K562 (cell line): ENCODE measurements at regions not wholly inside any gene's neighbourhood (a gene's known extent, or its start where the extent isn't known, plus 50 kb on each side); places are given as distances from the start of the nearest gene placed in this dataset.

Experiments
- ATAC-seq: fragments of 200-7000 bp; cut with Tn5 transposase; 3 replicates; pipeline ENCODE4 v1.9.1; 2020; ENCODE audit warnings: moderate library complexity
- BruUV-seq: library from RNA; stranded (reverse); fragments of 400-500 nt; replicated peaks from 2 replicates; lab custom pipeline; 2021; lab: Mats Ljungman, UMichigan
- CTCF ChIA-PET: fragments of 300-600 bp; formaldehyde crosslinking; extraction: SDS; loops from one replicate; lab custom pipeline; 2021; ENCODE audit warnings: low intra/inter-chr PET ratio; lab: Yijun Ruan, JAX
- POLR2A ChIA-PET: fragments of 300-600, 350-650 bp; sonication (Branson Sonifier 250); formaldehyde crosslinking; extraction: SDS; loops from one replicate; lab custom pipeline; 2021; ENCODE audit warnings: antibody characterized with exemption, inconsistent platforms; lab: Yijun Ruan, JAX
- DNase-seq, 4 experiments: peaks; one replicate each; pipeline versions ENCODE4 v3.0.0 to v3.0.0-alpha.2; 2011 to 2018; ENCODE audit warnings: low spot score in 3 of 4, mixed read lengths in 3 of 4; ENCODE audit errors: extremely low read depth in 1 of 4
- FAIRE-seq: peaks from 2 replicates; lab custom pipeline; 2011; peaks lifted over from hg19 to GRCh38; lab: Jason Lieb, UNC
- H2AFZ ChIP-seq: 2 replicates; pipeline ENCODE4 v1.6.0; 2011; ENCODE audit warnings: low read depth, low read length, control low read depth, inconsistent platforms
- H3K27ac ChIP-seq: fragments of 200-600 bp; 3 replicates; pipeline ENCODE4 v1.8.0; 2011; ENCODE audit warnings: low read depth, mild to moderate bottlenecking, control low read depth, inconsistent platforms, low read length, moderate library complexity, mixed read lengths; ENCODE audit errors: extremely low read depth
- H3K27me3 ChIP-seq, 2 experiments: fragments of 300-600 bp in 1 of 2; 2 replicates in 1 of 2; 3 replicates in 1 of 2; pipeline versions ENCODE4 v1.6.0 to v1.8.0; 2011; ENCODE audit warnings: inconsistent platforms in 2 of 2, low read length in 2 of 2, mild to moderate bottlenecking in 1 of 2, mixed read lengths in 1 of 2, moderate library complexity in 1 of 2; ENCODE audit not compliant: control insufficient read depth in 2 of 2, insufficient read depth in 2 of 2
- H3K36me3 ChIP-seq: fragments of 300-600 bp; 3 replicates; pipeline ENCODE4 v1.8.0; 2011; ENCODE audit warnings: mild to moderate bottlenecking, low read length, inconsistent platforms; ENCODE audit not compliant: control insufficient read depth, insufficient read depth
- H3K4me1 ChIP-seq, 2 experiments: fragments of 200-600 bp in 1 of 2; replicated peaks in 1 of 2; 2 replicates in 1 of 2; 3 replicates in 1 of 2; pipeline versions ENCODE4 v1.5.1 to v1.8.0; 2011; ENCODE audit warnings: inconsistent platforms in 2 of 2, low read length in 2 of 2, mild to moderate bottlenecking in 1 of 2, mixed read lengths in 1 of 2, moderate library complexity in 1 of 2; ENCODE audit not compliant: control insufficient read depth in 2 of 2, insufficient read depth in 2 of 2
- H3K4me2 ChIP-seq: 2 replicates; pipeline ENCODE4 v1.6.1; 2011; ENCODE audit warnings: low read length, control low read depth, inconsistent platforms, mixed read lengths; ENCODE audit not compliant: insufficient read depth
- H3K4me3 ChIP-seq: fragments of 200-600 bp; sonication (generic), shearing (Covaris generic); 2 replicates; pipeline ENCODE4 v1.5.1; 2016; ENCODE audit warnings: control low read depth, inconsistent platforms
- H3K79me2 ChIP-seq: fragments of 200-600 bp; 3 replicates; pipeline ENCODE4 v1.8.0; 2011; ENCODE audit warnings: low read length, inconsistent platforms; ENCODE audit not compliant: control insufficient read depth, insufficient read depth
- H3K9ac ChIP-seq, 2 experiments: 2 replicates each; pipeline versions ENCODE4 v1.6.0 to v1.6.1; 2011; ENCODE audit warnings: low read depth in 2 of 2, low read length in 2 of 2, control low read depth in 1 of 2, inconsistent platforms in 1 of 2, mild to moderate bottlenecking in 1 of 2, mixed read lengths in 1 of 2; ENCODE audit not compliant: insufficient read depth in 1 of 2
- H3K9me1 ChIP-seq: one replicate; pipeline ENCODE4 v1.6.0; 2011; ENCODE audit warnings: inconsistent platforms, mild to moderate bottlenecking, low read length, moderate library complexity; ENCODE audit not compliant: control insufficient read depth, insufficient read depth
- H3K9me3 ChIP-seq: replicated peaks from 2 replicates; pipeline ENCODE4 v1.5.1; 2011; ENCODE audit warnings: low read depth, low read length, inconsistent platforms; ENCODE audit not compliant: control insufficient read depth, insufficient read depth
- H4K20me1 ChIP-seq: replicated peaks from 2 replicates; pipeline ENCODE4 v1.6.1; 2011; ENCODE audit warnings: low read length, inconsistent platforms, mixed read lengths; ENCODE audit not compliant: control insufficient read depth, insufficient read depth
- ELF4 ChIP-seq: fragments of 450-650 bp; formaldehyde crosslinking; IDR thresholded peaks from 2 replicates; pipeline ENCODE4 v1.4.0; 2022; ENCODE audit warnings: missing genetic modification characterization
- FOSL1 ChIP-seq: fragments of 200-800 bp; sonication (Bioruptor generic); conservative IDR thresholded peaks from 2 replicates; pipeline ENCODE4 v1.6.1; 2016; ENCODE audit warnings: missing genetic modification characterization, missing compliant biosample characterization
- IRF1 ChIP-seq: sonication (generic); formaldehyde crosslinking; IDR thresholded peaks from 2 replicates; pipeline ENCODE4 v1.8.0; 2022; ENCODE audit warnings: missing genetic modification reagents, mild to moderate bottlenecking, borderline replicate concordance
- IRF2 ChIP-seq: sonication (generic); formaldehyde crosslinking; IDR thresholded peaks from 2 replicates; pipeline ENCODE4 v1.8.1; 2022; ENCODE audit warnings: mild to moderate bottlenecking, missing genetic modification reagents
- REST ChIP-seq, 2 experiments: fragments of 450-650 bp; formaldehyde crosslinking in 1 of 2; IDR thresholded peaks; 2 replicates each; pipeline versions ENCODE4 v1.4.0 to v1.6.1; 2014 to 2020; ENCODE audit warnings: mild to moderate bottlenecking in 2 of 2, borderline replicate concordance in 1 of 2, low read depth in 1 of 2
- RHOXF2B ChIP-seq: fragments of 250-450 bp; sonication (Bioruptor Pico); conservative IDR thresholded peaks from 2 replicates; pipeline ENCODE4 v1.5.1; 2021
- SPI1 ChIP-seq: IDR thresholded peaks from 2 replicates; pipeline ENCODE4 v1.6.1; 2011; ENCODE audit warnings: low read depth, low read length, control low read depth, borderline replicate concordance
- ZFP30 ChIP-seq: fragments of 250-450 bp; sonication (Bioruptor Pico); IDR thresholded peaks from 2 replicates; pipeline ENCODE4 v1.8.0; 2022; ENCODE audit warnings: moderate library complexity, mild to moderate bottlenecking, inconsistent platforms, borderline replicate concordance
- ZNF668 ChIP-seq: fragments of 250-450 bp; sonication (Bioruptor Pico); IDR thresholded peaks from 2 replicates; pipeline ENCODE4 v1.8.0; 2022; ENCODE audit warnings: mild to moderate bottlenecking, inconsistent platforms
- WGBS: fragments of 100-300 bp; shearing (Covaris generic); methylation state at CpG from one replicate; pipeline ENCODE4 v1.1.6; 2016; ENCODE audit warnings: low coverage, mixed read lengths; ENCODE audit not compliant: insufficient coverage; ENCODE audit errors: missing lambda C conversion rate; 5-methylcytosine and 5-hydroxymethylcytosine counted together
- in situ Hi-C: fragments of 300-500 bp; cut with MboI; formaldehyde crosslinking; loops from 4 replicates; pipeline ENCODE4 v1.15.0; 2018; ENCODE audit warnings: inconsistent platforms, mixed read lengths
- intact Hi-C: fragments of 100-400 bp; cut with micrococcal nuclease; formaldehyde crosslinking; loops from 2 replicates; pipeline ENCODE4 v1.14.2; 2022
- TF ChIP-seq, protein P1 (sequence below): fragments of 250-450 bp; sonication (Bioruptor Pico); IDR thresholded peaks from 2 replicates; pipeline ENCODE4 v1.5.0; 2021; ENCODE audit warnings: mild to moderate bottlenecking, moderate library complexity

DNA sequence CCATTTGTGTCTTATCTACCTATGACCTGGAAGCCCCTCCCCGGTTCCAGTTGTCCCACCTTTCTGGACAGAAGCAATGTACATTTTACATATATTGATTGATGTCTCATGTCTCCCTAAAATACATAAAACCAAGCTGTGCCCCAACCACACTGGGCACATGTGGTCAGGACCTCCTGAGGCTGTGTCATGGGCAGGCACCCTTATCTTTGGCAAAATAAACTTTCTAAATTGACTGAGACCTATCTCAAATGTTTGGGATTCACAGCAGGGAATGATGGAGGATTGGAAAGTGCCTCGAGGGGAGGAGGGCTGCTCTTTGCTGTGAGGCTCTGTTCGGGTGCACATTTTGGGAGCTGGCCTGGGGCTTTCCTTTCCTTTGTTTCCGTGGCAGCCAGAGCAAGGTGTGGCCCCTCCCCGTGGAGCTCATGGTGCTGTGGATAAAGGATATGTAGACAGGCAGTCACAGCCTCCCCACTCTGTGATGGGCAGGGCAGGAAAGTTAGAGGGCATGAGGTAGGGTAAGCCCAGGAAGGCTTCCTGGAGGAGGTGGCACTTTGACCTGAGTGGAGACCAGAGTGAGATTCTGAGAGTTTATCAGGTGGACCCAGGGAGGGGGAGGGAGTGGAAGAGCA is 615.6 kb downstream of the TBC1D22A start:
- H2AFZ ChIP-seq: no peak overlapping the region
- no peak overlapping the region for H3K9ac ChIP-seq
- no peak overlapping the region for H3K27ac ChIP-seq
- H3K79me2 ChIP-seq: no peaks in the 10 kb centered on the region
- POLR2A ChIA-PET: no interaction called here
- peaks cover 0 to 1% of the 10 kb centered on the region in 2 experiments; a peak in 1 of 5 replicates for H3K27me3 ChIP-seq
- 0% methylated on average over 4 of the region's 5 CpGs for WGBS
- ATAC-seq (no peak), DNase-seq (no peak), FAIRE-seq (no peak)
- CTCF ChIA-PET: no interaction called here
- H3K4me1 ChIP-seq: no peaks in the 10 kb centered on the region
- no peaks in the 10 kb centered on the region for H3K36me3 ChIP-seq
- no peaks in the 10 kb centered on the region for H3K9me1 ChIP-seq
- no peak overlapping the region for H3K4me2 ChIP-seq
- intact Hi-C loops (no loop called here), in situ Hi-C loops (no loop called here)
- H3K4me3 ChIP-seq: no peak overlapping the region
- H4K20me1 ChIP-seq: no peaks in the 10 kb centered on the region
- BruUV-seq: no TSS peak
- no peaks in the 10 kb centered on the region for H3K9me3 ChIP-seq
- TF ChIP-seq REST (IDR thresholded peaks at IDR 0.05; ENCODE audit: borderline replicate concordance): no peak
- TF ChIP-seq REST (CRISPR knock-in tag; IDR thresholded peaks at IDR 0.05; ENCODE audit: low read depth): no peak
- TF ChIP-seq RHOXF2B (CRISPR knock-in tag): no peak
- TF ChIP-seq, protein P1, sequence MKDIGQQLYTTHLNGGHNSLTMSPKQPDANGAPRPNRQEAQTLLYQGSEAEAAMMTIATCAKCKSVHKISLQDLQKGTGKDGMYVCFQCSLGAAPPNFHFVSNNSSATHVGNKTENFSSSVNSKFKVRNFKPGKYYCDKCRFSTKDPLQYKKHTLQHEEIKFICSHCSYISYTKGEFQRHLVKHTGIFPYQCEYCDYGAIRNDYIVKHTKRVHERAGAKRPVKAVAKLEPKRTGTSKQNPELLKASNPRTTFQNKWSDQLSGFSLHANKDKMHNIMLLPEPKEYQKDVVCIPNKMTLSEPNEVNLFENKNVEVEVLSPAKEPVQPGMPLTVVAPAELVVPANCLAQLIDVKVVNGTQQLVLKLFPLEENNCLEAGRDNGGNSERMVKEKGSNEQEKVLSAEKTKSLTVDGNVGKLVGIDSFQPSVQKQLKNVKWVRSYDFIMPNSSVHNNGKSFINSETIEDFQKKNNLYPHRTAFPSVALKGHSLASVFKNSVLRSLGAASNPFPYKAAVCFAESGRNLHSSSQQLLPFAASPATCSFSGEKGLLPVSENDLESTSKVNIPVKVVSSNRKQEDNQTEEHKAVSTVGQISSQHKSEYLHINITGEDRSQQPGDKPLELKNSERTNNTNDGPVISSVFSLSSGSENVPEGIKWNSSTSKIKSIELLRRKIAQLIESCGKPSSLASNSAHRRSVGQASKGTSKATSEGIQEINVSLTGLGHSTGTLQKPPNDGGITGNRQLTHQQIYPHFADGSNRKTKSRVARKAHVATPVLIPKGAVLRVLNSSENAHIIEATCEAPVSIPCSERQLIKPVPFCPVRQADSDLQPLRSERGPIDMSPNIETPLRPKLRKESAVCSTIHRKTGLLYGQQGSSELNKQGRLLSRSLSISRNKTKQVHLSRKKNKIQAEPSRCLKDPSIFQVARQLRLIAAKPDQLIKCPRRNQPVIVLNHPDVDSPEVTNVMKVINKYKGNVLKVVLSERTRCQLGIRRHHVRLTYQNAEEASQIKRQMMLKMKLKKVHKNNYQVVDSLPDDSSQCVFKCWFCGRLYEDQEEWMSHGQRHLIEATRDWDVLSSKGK (CRISPR knock-in tag): no peak
- no peak for TF ChIP-seq SPI1
- TF ChIP-seq IRF2 (CRISPR knock-in tag): no peak
- no peak for TF ChIP-seq FOSL1 (tag)
- no peak for TF ChIP-seq ZNF668
- no peak for TF ChIP-seq IRF1 (CRISPR knock-in tag)
- TF ChIP-seq ELF4 (CRISPR knock-in tag): no peak
- no peak for TF ChIP-seq ZFP30 (CRISPR knock-in tag)
